Right lobe of liver (tissue), 6 donors: ENCODE measurements at regions not wholly inside any gene's neighbourhood (a gene's known extent, or its start where the extent isn't known, plus 50 kb on each side); places are given as distances from the start of the nearest gene placed in this dataset.
"Not testable (repeated sequence)": the region's sequence is repeated elsewhere in the genome, so short reads cannot be mapped to it uniquely, and the experiment has no call there.

Experiments used
- ATAC-seq, 4 donors: fragments of 200-7000 bp; cut with Tn5 transposase; one replicate each; pipeline ENCODE4 v1.9.1; 2020; ENCODE audit warnings: mild to moderate bottlenecking in 4 of 4, moderate library complexity in 4 of 4
- DNase-seq, 3 donors: peaks; one replicate each; pipeline ENCODE4 v3.0.0-alpha.2; 2020
- H3K27ac ChIP-seq, 3 donors: fragments of 200-600 bp; one replicate each; pipeline ENCODE4 v1.8.0; 2022
- H3K27me3 ChIP-seq, 2 donors: fragments of 200-600 bp; one replicate each; pipeline ENCODE4 v1.8.0; 2022
- H3K36me3 ChIP-seq, 4 donors: fragments of 200-600 bp; sonication (generic) in 1 of 4; one replicate each; pipeline versions ENCODE4 v1.5.1 to v1.8.0; 2017 to 2022; ENCODE audit warnings: control low read depth in 1 of 4
- H3K4me1 ChIP-seq, 4 donors: fragments of 200-600 bp; sonication (generic) in 1 of 4; one replicate each; pipeline versions ENCODE4 v1.5.1 to v1.8.0; 2017 to 2022; ENCODE audit warnings: control low read depth in 1 of 4
- H3K4me3 ChIP-seq, 3 donors: fragments of 200-600 bp; one replicate each; pipeline ENCODE4 v1.8.0; 2022
- H3K9me3 ChIP-seq, 4 donors: fragments of 200-600 bp; sonication (generic) in 1 of 4; one replicate each; pipeline versions ENCODE4 v1.5.1 to v1.8.0; 2017 to 2022; ENCODE audit warnings: control low read depth in 1 of 4
- POLR2A ChIP-seq: fragments of 450-650 bp; IDR thresholded peaks from one replicate; pipeline ENCODE4 v1.6.1; 2017; ENCODE audit warnings: antibody characterized with exemption, mild to moderate bottlenecking
- WGBS: methylation state at CpG from one replicate; pipeline ENCODE4 v1.1.6; 2018; ENCODE audit warnings: low coverage, low lambda C conversion rate; ENCODE audit not compliant: insufficient coverage; ENCODE audit errors: missing lambda C conversion rate; 5-methylcytosine and 5-hydroxymethylcytosine counted together
- intact Hi-C, 2 donors: fragments of 100-400 bp; cut with DNase I; formaldehyde crosslinking; loops; one replicate each; pipeline versions ENCODE4 v1.11.2 to v1.14.1; 2022
- TF ChIP-seq, protein P1 (sequence below), 4 donors: fragments of 200-600 bp in 3 of 4; fragments of 450-650 bp in 1 of 4; IDR thresholded peaks; one replicate each; pipeline versions ENCODE4 v1.5.1 to v1.8.0; 2016 to 2022; ENCODE audit warnings: antibody characterized with exemption in 4 of 4, mild to moderate bottlenecking in 2 of 4
- donor health status: DM: no; HTN: yes; CAD: no.
- donor health status: DM: no; HTN: no; CAD: no.
- donor health status: DM: no; HTN: no; CAD: no.
- donor health status: DM: no; HTN: yes; CAD: no.
- donor health status: DM: no; HTN: yes; CAD: no.

DNA sequence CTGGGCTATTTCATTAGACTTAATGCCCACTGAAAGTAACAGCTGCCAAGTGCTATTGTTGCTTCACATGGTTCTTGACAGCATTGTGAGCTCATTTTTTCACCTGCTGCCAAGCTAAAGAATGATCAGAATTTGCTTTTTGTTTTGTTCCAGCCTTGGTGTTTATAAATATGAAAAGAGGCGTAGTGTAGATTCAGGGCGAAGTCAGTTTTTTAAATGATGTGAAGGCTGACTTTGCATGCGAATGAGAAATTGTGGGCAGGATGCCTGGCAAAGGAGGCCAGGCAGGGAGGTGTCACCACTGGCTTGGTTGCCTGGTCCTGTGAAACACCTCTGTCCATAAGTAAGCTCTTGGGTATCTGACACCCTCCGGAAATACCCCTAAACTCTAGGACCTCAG, 93.3 kb upstream of the NAP1L1 start:
- Histone ChIP-seq H3K27ac (no peak overlapping the region), H3K36me3 (no peaks in the 10 kb centered on the region), H3K4me1 (no peaks in the 10 kb centered on the region), H3K4me3 (no peak overlapping the region), H3K9me3 (no peaks in the 10 kb centered on the region), H3K27me3 (no peaks in the 10 kb centered on the region)
- WGBS, result 100% methylated on average over 3 of the region's 4 CpGs
- TF ChIP-seq, protein P1, sequence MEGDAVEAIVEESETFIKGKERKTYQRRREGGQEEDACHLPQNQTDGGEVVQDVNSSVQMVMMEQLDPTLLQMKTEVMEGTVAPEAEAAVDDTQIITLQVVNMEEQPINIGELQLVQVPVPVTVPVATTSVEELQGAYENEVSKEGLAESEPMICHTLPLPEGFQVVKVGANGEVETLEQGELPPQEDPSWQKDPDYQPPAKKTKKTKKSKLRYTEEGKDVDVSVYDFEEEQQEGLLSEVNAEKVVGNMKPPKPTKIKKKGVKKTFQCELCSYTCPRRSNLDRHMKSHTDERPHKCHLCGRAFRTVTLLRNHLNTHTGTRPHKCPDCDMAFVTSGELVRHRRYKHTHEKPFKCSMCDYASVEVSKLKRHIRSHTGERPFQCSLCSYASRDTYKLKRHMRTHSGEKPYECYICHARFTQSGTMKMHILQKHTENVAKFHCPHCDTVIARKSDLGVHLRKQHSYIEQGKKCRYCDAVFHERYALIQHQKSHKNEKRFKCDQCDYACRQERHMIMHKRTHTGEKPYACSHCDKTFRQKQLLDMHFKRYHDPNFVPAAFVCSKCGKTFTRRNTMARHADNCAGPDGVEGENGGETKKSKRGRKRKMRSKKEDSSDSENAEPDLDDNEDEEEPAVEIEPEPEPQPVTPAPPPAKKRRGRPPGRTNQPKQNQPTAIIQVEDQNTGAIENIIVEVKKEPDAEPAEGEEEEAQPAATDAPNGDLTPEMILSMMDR (IDR thresholded peaks at IDR 0.05), result no peak
- TF ChIP-seq POLR2A, result no peak
- ATAC-seq (no peak), DNase-seq (no peak)
- intact Hi-C loops, result no loop called here

DNA sequence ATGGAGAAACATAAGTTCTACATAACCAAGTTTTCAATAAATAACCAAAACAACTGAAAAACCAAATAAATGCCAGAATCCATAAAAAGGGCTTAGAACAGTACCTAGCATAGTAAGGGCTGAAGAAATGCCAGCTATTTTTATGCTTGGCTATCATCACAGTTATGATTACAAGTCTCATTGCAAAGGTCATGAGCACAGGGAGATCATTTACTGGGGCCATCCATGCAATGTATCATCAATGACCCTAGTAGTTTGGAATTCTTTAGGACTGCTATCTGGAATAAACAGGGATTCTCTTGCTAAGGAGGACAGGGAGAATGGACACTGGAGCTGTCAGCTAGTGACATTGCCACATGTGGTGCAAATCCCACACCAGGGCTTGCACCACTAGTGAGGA, 92.5 kb upstream of the NAP1L1 start:
- no peak overlapping the region for H3K4me3 ChIP-seq
- H3K36me3 ChIP-seq, result no peaks in the 10 kb centered on the region
- ATAC-seq, result no peak
- intact Hi-C loops, result no loop called here
- DNase-seq, result no peak
- H3K4me1 ChIP-seq, result no peaks in the 10 kb centered on the region
- TF ChIP-seq POLR2A, result no peak
- TF ChIP-seq, protein P1 (IDR thresholded peaks at IDR 0.05), result no peak
- no peak overlapping the region for H3K27ac ChIP-seq
- no peaks in the 10 kb centered on the region for H3K9me3 ChIP-seq
- H3K27me3 ChIP-seq, result no peaks in the 10 kb centered on the region

DNA sequence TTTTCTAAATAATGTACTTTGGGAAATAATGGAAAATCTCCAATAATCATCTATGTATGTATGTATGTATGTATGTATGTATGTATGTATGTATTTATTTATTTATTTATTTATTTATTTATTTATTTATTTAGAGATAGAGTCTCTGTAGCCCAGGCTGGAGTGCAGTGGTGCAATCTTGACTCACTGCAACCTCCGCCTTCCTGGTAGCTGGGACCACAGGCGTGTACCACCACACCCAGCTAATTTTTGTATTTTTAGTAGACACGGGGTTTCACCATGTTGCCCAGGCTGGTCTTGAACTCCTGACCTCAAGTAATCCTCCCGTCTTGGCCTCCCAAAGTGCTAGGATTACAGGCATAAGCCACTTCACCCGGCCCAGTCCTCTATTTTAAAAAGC, 91.5 kb upstream of the NAP1L1 start:
- DNase-seq, H3K27me3 ChIP-seq, ATAC-seq, intact Hi-C loops, H3K4me1 ChIP-seq, H3K4me3 ChIP-seq, H3K36me3 ChIP-seq, H3K9me3 ChIP-seq, H3K27ac ChIP-seq: not testable (repeated sequence)
- 80% methylated on average over 1 of the region's 5 CpGs for WGBS

DNA sequence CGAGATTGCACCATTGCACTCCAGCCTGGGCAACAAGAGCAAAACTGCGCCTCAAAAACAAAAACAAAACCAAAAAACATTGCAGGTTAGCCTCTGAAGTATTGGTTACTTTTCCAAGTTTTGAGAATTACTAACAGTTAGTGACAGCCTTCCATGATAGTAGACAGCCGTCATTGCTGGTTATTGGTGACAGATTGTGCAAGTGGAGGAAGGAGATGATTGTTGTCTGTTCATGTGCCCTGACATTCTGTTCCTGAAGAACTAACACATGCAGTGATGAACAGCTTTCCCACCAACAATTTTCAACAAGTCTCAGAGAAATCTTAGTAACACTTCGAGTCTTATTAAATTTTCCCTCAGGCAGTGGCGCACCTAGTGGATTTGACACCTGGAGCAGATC, 89.3 kb upstream of the NAP1L1 start:
- intact Hi-C loops, result no loop called here
- Histone ChIP-seq H3K9me3 (no peaks in the 10 kb centered on the region), H3K4me1 (no peaks in the 10 kb centered on the region), H3K36me3 (no peaks in the 10 kb centered on the region), H3K4me3 (no peak overlapping the region), H3K27me3 (no peaks in the 10 kb centered on the region), H3K27ac (no peak overlapping the region)
- ATAC-seq (no peak), DNase-seq (no peak)
- no peak for TF ChIP-seq POLR2A
- WGBS, result 74% methylated on average over 5 of the region's 5 CpGs

DNA sequence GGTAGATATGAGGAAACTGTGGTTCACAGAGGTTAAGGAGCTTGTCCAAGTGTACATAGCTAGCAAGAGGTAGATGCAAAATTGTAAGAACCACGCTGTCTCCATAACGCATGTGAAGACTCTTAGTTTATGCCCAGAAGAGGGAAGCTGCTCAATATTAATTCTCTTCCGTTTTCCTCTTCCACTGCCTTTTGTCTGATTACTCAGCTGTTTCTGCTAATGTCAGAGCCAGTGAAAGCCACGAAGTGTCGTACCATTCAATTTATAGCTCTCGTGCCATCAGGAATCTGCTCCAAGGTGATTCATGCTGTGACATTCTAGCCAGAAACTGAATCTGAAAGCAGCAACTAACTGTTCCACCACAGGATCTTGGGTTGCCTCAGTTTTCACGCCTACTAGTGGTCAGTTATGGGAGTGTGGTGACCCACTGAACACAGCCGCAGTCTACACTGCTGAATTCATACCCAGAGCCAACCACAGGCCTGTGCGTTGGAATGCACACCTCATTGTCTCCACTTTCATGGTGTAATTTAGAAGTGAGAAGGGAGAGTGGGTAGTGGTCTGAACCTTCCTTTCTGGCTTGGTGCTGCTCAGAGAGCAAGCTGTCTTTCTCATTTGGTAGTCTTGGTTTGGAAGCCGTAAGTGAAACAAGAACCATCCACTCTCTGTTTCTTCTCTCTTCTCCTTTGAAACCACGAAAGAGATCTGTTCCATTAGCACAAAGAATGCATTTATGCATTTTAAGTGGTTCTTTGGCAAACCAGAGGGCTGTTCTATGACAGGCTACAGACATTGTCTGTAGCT, 74.2 kb upstream of the NAP1L1 start:
- Histone ChIP-seq H3K4me1 (no peaks in the 10 kb centered on the region), H3K4me3 (no peak overlapping the region), H3K36me3 (no peaks in the 10 kb centered on the region), H3K27ac (no peak overlapping the region), H3K9me3 (no peaks in the 10 kb centered on the region), H3K27me3 (no peaks in the 10 kb centered on the region)
- WGBS, result 23% methylated on average over 8 of the region's 11 CpGs
- TF ChIP-seq, protein P1 (IDR thresholded peaks at IDR 0.05), result peak; percentile 51 to 71 (median 64)
- TF ChIP-seq POLR2A, result no peak
- DNase-seq (peak in 1 of 3 donors; percentile 57), ATAC-seq (peak; percentile 91 to 99 (median 96))
- intact Hi-C loops, result no loop called here

DNA sequence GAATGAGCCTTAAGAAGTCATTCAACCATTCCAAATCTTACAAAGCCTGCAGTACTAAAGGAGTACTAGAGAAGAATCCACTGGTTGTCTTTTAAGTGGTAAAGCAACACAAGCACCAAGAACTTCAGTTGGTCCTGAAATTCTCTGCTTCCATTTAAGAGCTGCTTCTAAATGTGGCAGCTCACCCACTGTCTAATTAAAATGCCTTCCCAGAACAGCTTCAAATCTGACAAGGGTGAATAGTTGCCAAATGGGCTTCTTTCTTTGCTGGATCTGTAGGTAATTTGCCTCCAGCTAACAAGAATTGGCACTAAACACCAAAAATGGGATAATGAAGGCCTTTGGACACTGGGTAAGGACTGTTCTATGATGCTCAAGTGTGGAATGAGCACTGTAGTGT, 72.2 kb upstream of the NAP1L1 start:
- intact Hi-C loops, result no loop called here
- Histone ChIP-seq H3K36me3 (no peaks in the 10 kb centered on the region), H3K27ac (no peak overlapping the region), H3K27me3 (no peaks in the 10 kb centered on the region), H3K9me3 (no peaks in the 10 kb centered on the region), H3K4me3 (no peak overlapping the region), H3K4me1 (no peaks in the 10 kb centered on the region)
- TF ChIP-seq, protein P1 (IDR thresholded peaks at IDR 0.05), result no peak
- no peak for TF ChIP-seq POLR2A
- DNase-seq, result no peak
- no peak for ATAC-seq
